ENCODE measurements at regions not wholly inside any gene's neighbourhood (a gene's known extent, or its start where the extent isn't known, plus 50 kb on each side); places are given as distances from the start of the nearest gene placed in this dataset.

DNA sequence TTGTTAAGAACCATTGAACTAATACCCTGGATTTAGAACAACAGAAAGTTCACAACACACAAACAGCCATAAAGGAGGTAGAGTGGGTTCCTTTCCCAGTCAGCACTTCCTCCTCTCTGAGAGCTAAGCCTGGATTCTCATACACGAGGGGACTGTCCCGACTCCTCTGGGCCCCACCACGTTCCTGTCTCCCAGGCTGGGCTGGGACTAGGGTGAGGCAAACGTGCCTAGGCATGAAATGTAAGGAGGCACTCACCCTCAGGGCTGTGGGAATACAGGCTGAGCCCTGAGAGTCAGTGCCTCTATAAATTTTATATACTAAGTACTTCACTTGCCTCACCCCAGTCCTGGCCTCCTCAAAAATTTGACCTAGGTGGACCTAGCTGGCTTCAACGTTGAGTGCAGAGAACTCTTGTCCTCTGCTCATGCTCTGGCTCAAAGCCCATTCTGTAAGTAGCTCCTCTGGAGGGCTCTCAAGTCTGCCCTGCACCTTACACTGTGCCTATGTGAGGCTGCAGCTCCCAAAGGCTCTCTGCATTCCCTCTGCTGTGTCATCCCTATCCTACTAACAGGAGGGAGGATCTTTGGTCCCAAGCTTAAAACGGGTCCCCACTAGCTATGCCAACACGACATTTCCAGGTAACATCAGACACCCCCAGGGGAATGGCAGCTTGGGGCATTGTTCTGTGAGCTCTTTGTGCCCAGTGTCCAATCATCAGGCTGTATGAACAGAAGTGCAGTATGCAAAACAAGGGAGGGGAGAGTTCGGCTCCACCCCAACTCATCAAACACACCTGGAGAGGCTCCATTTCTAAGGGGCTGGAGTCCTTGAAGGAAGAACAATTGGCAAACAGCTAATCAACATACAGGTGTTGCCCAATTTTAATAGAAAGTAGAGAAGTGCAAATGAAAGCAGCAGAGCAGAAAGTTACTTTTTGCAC, 233.2 kb downstream of the RPLP1 start:
- TF ChIP-seq, protein P1, sequence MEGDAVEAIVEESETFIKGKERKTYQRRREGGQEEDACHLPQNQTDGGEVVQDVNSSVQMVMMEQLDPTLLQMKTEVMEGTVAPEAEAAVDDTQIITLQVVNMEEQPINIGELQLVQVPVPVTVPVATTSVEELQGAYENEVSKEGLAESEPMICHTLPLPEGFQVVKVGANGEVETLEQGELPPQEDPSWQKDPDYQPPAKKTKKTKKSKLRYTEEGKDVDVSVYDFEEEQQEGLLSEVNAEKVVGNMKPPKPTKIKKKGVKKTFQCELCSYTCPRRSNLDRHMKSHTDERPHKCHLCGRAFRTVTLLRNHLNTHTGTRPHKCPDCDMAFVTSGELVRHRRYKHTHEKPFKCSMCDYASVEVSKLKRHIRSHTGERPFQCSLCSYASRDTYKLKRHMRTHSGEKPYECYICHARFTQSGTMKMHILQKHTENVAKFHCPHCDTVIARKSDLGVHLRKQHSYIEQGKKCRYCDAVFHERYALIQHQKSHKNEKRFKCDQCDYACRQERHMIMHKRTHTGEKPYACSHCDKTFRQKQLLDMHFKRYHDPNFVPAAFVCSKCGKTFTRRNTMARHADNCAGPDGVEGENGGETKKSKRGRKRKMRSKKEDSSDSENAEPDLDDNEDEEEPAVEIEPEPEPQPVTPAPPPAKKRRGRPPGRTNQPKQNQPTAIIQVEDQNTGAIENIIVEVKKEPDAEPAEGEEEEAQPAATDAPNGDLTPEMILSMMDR (IDR thresholded peaks at IDR 0.05; ENCODE audit: low read depth, low read length) = no peak
- Histone ChIP-seq H3K9me3 (ENCODE audit: severe bottlenecking) (peaks cover 9% of the 10 kb centered on the region), H3K27ac (no peak overlapping the region), H3K4me3 (ENCODE audit: low read depth, low read length) (no peak overlapping the region), H3K36me3 (no peaks in the 10 kb centered on the region), H3K27me3 (ENCODE audit: insufficient read depth, low read depth, severe bottlenecking) (no peaks in the 10 kb centered on the region)
- DNase-seq = no peak

DNA sequence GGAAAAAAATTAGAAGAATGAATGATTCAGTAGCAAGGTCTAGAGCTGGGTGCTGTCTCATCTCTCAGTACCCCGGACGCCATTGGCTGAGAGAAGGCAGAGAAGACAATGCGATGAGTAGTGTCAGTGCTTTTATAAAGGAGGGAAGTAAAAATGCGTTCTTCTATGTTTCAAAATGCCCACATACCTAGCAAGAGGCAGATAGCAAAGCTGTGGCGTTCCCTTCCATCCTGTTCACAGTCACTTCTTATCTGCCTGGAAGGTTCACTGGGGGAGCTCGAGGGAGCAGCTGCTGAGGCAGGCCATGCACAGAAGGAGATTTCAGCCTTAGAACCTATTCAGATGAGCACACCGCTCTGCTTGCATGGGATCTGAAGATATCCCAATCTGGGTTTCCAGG, 234.0 kb downstream of the RPLP1 start:
- TF ChIP-seq, protein P1 (IDR thresholded peaks at IDR 0.05; ENCODE audit: low read depth, low read length) = no peak
- no peak overlapping the region for H3K27ac ChIP-seq
- no peak overlapping the region for H3K4me3 ChIP-seq (ENCODE audit: low read depth, low read length)
- H3K9me3 ChIP-seq (ENCODE audit: severe bottlenecking) = peaks cover 9% of the 10 kb centered on the region
- no peak for DNase-seq
- no peaks in the 10 kb centered on the region for H3K36me3 ChIP-seq
- H3K27me3 ChIP-seq (ENCODE audit: insufficient read depth, low read depth, severe bottlenecking) = no peaks in the 10 kb centered on the region

DNA sequence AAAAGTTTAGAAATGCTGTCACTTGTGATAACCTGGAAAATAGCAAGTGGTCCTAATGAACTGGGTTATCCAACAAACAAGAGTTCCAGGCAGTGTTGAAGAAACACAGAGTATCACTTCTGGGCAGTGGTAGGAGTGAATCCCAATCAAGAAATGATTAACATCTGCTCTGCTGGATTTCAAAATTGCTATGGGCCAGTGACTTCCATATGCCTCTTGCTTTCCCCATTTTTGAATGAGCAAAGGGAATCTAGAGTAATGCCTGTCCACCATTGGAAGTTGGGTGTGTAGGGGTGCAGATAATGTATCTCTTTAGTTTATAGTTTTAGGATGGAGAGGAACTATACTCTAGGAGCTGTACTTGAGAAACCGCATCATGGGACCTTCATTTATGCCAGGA, 236.5 kb downstream of the RPLP1 start:
- Histone ChIP-seq H3K4me3 (ENCODE audit: low read depth, low read length) (no peak overlapping the region), H3K27me3 (ENCODE audit: insufficient read depth, low read depth, severe bottlenecking) (no peaks in the 10 kb centered on the region), H3K27ac (no peak overlapping the region), H3K36me3 (no peaks in the 10 kb centered on the region), H3K9me3 (ENCODE audit: severe bottlenecking) (peaks cover 5% of the 10 kb centered on the region)
- TF ChIP-seq, protein P1 (IDR thresholded peaks at IDR 0.05; ENCODE audit: low read depth, low read length) = no peak
- DNase-seq = no peak

DNA sequence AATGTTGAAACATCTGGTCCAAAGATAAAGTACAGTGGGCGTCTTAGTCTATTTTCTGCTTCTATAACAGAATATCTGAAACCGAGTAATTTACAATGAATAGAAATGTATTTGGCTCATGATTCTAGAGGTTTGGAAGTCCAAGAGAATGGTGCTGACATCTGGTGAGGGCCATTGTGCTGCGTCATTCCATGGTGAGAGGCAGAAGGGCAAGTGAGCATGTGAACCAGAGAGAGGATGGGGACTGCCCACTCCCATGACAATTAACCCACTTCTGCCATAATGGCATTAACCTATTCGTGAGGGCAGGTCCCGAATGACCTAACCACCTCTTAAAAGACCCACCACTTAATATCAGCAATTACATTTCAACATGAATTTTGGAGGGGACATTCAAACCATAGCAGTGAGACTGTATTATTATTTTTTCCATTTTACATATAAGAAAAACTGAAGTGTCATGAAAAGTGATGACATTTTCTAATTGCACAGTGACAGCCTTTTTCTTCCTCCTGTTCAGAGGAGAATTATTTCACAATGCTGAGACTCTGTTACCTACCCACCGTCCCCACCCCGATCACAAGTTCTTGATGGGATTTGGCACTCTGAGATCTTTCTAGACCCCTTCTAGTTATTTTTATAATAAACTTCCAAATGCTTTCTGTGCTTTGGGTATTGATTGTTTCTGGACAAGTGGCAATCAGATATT, 238.8 kb downstream of the RPLP1 start:
- Histone ChIP-seq H3K27ac (no peak overlapping the region), H3K4me3 (ENCODE audit: low read depth, low read length) (no peak overlapping the region), H3K9me3 (ENCODE audit: severe bottlenecking) (peaks cover 5% of the 10 kb centered on the region), H3K27me3 (ENCODE audit: insufficient read depth, low read depth, severe bottlenecking) (no peaks in the 10 kb centered on the region), H3K36me3 (no peaks in the 10 kb centered on the region)
- no peak for DNase-seq
- TF ChIP-seq, protein P1 (IDR thresholded peaks at IDR 0.05; ENCODE audit: low read depth, low read length) = no peak

DNA sequence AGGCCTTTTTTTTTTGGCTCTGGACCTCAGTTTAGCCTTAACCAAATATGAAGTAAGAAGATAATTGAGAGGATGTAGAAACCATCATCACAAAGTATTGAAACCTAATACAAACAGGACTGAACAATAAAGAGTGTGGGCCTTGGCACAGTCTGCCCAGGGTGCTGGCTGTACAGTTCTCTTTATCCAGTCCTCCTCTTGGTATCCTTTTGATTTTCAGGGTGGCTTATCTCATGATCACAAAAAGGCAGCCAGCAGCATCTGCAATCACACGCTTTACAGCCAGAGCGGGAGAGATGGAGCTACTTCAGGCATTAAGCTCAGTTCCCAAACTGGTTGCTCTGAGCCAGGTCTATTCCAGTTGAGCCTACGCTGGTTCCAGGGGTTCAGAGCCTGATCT, 239.7 kb downstream of the RPLP1 start:
- DNase-seq = no peak
- TF ChIP-seq, protein P1 (IDR thresholded peaks at IDR 0.05; ENCODE audit: low read depth, low read length) = no peak
- H3K27me3 ChIP-seq (ENCODE audit: insufficient read depth, low read depth, severe bottlenecking) = no peaks in the 10 kb centered on the region
- no peak overlapping the region for H3K27ac ChIP-seq
- peaks cover 5% of the 10 kb centered on the region for H3K9me3 ChIP-seq (ENCODE audit: severe bottlenecking)
- no peak overlapping the region for H3K4me3 ChIP-seq (ENCODE audit: low read depth, low read length)
- H3K36me3 ChIP-seq = no peaks in the 10 kb centered on the region

Measured in WERI-Rb-1 (cell line).